Loucy (cell line): ENCODE measurements at regions not wholly inside any gene's neighbourhood (a gene's known extent, or its start where the extent isn't known, plus 50 kb on each side); places are given as distances from the start of the nearest gene placed in this dataset.

ENCODE experiments used
- EZH2phosphoT487 ChIP-seq: fragments of 200-600 bp; IDR thresholded peaks from 2 replicates; pipeline ENCODE4 v1.6.1; 2018; ENCODE audit warnings: antibody characterized with exemption, mild to moderate bottlenecking, moderate library complexity, borderline replicate concordance
- TF ChIP-seq, protein P1 (sequence below): fragments of 200-600 bp; sonication (generic); conservative IDR thresholded peaks from 2 replicates; pipeline ENCODE4 v1.5.1; 2014; ENCODE audit warnings: mild to moderate bottlenecking, antibody characterized with exemption, low read length

DNA sequence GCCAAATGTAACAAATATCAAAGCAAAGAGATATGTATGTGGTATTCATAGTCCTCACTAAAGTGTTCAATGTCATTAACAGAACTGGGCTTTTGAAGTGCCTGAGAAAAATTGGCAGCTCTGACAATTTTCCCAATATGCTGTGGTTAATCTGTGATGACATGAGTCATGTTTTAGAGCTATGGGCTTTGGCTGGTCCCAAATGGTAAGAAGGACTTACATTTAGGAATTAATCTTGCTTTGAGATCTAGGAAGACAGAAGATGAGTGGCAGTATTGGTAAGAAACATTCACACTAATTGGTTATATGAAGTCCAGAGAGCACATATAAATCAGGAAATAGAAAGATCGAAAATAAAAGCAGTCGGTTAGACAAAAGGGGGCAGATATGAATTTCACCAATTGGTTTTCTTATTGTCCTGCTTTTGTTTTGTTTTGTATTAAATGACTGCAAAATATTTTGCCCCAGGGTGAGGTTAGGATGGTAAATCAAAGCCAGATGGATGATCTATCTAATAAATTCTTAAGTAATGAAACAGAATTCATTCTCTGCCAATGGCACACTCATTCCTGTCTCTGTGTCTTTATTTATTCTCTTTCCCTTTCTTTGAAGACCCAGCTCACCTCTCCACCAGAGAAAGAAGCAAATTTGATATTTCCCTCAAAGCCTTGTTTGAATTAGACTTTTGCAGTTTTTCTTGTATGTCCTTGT lies 993.1 kb downstream of the RPA4 start:
- TF ChIP-seq, protein P1, sequence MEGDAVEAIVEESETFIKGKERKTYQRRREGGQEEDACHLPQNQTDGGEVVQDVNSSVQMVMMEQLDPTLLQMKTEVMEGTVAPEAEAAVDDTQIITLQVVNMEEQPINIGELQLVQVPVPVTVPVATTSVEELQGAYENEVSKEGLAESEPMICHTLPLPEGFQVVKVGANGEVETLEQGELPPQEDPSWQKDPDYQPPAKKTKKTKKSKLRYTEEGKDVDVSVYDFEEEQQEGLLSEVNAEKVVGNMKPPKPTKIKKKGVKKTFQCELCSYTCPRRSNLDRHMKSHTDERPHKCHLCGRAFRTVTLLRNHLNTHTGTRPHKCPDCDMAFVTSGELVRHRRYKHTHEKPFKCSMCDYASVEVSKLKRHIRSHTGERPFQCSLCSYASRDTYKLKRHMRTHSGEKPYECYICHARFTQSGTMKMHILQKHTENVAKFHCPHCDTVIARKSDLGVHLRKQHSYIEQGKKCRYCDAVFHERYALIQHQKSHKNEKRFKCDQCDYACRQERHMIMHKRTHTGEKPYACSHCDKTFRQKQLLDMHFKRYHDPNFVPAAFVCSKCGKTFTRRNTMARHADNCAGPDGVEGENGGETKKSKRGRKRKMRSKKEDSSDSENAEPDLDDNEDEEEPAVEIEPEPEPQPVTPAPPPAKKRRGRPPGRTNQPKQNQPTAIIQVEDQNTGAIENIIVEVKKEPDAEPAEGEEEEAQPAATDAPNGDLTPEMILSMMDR, result no peak
- no peak for TF ChIP-seq EZH2phosphoT487
